ENCODE measurements at regions not wholly inside any gene's neighbourhood (a gene's known extent, or its start where the extent isn't known, plus 50 kb on each side); places are given as distances from the start of the nearest gene placed in this dataset.

DNA sequence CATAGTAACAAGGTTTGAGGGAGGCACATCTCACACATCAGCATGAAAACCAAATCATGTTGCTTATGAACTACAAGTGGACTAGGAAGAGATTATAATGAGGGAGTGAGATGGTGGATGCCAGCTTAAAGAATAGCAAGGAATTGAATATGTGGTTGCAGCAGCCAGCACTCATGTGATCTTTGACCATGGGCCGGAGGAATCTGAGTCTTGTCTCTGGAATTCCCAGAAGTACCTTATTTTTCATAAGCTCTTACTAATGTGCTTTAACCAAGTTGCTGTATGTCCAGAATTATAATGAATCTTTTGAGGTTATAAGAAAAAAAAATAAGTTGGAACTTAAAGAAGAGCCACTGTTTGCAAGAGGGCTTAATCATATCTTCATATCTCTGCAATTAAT lies 97.0 kb downstream of the DISP1 start:
- TF ChIP-seq, protein P1, sequence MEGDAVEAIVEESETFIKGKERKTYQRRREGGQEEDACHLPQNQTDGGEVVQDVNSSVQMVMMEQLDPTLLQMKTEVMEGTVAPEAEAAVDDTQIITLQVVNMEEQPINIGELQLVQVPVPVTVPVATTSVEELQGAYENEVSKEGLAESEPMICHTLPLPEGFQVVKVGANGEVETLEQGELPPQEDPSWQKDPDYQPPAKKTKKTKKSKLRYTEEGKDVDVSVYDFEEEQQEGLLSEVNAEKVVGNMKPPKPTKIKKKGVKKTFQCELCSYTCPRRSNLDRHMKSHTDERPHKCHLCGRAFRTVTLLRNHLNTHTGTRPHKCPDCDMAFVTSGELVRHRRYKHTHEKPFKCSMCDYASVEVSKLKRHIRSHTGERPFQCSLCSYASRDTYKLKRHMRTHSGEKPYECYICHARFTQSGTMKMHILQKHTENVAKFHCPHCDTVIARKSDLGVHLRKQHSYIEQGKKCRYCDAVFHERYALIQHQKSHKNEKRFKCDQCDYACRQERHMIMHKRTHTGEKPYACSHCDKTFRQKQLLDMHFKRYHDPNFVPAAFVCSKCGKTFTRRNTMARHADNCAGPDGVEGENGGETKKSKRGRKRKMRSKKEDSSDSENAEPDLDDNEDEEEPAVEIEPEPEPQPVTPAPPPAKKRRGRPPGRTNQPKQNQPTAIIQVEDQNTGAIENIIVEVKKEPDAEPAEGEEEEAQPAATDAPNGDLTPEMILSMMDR (conservative IDR thresholded peaks at IDR 0.05) = no peak
- H3K27ac ChIP-seq = no peak overlapping the region; the same call in 1 of the 2 replicates

DNA sequence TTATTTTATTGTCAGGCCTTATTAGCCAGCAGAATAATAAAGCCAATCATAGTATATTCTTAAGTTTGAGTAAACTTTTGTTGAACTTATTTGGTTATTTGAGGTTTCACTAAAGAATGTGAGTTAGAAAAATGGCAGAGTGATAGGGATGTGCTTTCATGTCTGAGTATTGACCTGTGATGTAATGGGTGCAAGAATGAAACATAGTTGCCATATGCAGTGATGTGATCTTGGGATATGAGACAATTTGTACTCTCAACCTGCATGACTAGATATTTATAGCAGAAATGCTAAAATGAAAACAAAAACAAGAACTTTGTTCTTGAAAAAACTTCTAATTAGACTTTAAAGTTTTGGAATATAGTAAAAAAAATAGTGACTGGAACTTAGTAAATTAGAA lies 97.9 kb downstream of the DISP1 start:
- TF ChIP-seq, protein P1 (conservative IDR thresholded peaks at IDR 0.05) = no peak
- TF ChIP-seq ZFX (IDR thresholded peaks at IDR 0.05) = no peak
- no peak overlapping the region for H3K27ac ChIP-seq

DNA sequence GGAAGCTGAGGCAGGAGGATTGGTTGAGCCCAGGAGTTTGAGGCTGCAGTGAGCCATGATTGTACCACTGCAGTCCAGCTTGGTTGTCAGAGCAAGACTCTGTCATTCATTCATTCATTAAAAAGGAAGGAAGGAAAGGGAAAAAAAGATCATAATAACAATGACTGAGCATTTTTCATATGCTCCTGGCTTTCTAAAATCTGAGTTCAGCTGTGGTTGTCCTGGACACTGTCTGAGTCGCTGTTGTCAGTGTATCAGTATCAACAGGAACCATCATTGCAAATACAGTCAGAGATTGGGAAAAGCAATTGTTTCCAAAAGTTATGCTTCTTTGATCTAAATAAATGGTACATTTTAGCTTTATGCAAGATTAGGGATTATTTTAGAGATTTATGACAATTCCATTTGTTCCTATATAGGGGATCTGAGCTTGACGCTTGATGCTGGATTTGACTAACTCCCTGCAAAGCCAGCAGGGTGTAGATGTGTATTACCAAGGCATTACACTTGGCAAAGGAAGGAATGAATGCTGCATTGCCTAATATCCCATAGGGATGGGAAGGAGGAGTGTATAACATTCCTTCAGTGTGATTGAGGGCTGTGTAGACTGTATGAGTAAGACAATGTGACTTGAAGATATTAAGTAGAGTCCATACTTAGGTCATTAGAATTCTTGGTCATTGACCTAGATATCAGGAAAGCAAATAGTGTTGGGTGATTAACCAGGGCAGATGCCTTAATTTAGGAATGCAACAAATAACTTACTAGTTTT lies 100.2 kb downstream of the DISP1 start:
- H3K27ac ChIP-seq = no peak overlapping the region
- TF ChIP-seq, protein P1 (conservative IDR thresholded peaks at IDR 0.05) = no peak
- TF ChIP-seq ZFX (IDR thresholded peaks at IDR 0.05) = no peak

DNA sequence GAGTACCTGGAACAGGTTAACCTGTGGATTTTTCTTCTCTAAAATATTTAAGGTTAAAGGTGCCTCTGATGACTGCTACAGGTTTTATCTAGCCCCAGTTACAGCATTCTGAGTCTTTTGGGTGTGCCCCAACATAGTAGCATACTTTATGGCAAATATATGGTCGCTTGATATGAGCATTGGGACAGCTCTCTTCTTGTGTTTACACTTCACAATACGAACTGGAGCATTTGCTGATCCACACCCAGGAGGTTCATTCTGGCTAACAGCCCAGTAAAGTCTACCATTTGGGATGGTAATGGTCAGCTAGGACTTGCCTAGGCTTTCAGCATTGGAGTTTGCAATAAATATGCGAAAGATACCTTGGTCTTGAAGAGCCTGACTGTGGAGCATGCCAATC lies 101.3 kb downstream of the DISP1 start:
- TF ChIP-seq, protein P1 (conservative IDR thresholded peaks at IDR 0.05) = no peak
- no peak for TF ChIP-seq ZFX (IDR thresholded peaks at IDR 0.05)
- no peak overlapping the region for H3K27ac ChIP-seq

GRCh38 chr1:222918801-222919477 lies 104.1 kb downstream of the DISP1 start:
- no peak overlapping the region for H3K27ac ChIP-seq
- TF ChIP-seq ZFX (IDR thresholded peaks at IDR 0.05) = no peak
- TF ChIP-seq, protein P1 (conservative IDR thresholded peaks at IDR 0.05) = no peak

GRCh38 chr1:222919478-222919865 lies 104.6 kb downstream of the DISP1 start:
- no peak overlapping the region for H3K27ac ChIP-seq

DNA sequence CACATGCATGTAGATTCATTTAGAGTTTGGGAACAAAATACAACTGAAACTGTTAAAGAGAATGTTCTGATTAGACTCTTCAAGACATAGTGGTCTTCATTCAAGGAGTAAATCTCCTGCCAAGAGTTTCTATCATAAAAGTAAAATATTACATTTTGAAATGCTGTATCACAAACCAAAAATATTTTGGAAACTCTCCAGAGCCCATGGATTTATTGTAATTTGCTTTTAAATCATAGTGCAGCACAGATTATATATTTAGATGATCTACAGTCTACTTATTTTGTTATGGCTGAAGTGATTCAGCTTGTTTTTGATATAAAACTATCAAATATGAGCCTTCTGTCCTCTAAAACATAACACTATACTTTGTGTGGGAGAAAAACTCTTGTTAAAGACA lies 105.3 kb downstream of the DISP1 start:
- no peak overlapping the region for H3K27ac ChIP-seq
- TF ChIP-seq ZFX (IDR thresholded peaks at IDR 0.05) = no peak
- TF ChIP-seq, protein P1 (conservative IDR thresholded peaks at IDR 0.05) = no peak

More at GRCh38 chr1:222919478-222919865, 104.6 kb downstream of the DISP1 start:
- TF ChIP-seq, protein P1 (conservative IDR thresholded peaks at IDR 0.05) = no peak
- no peak for TF ChIP-seq ZFX (IDR thresholded peaks at IDR 0.05)
